ENCODE measurements at regions not wholly inside any gene's neighbourhood (a gene's known extent, or its start where the extent isn't known, plus 50 kb on each side); places are given as distances from the start of the nearest gene placed in this dataset.

GRCh38 chr3:29092348-29092747, 188.5 kb upstream of the RBMS3 start:
- POLR2A ChIA-PET = no interaction called here
- ATAC-seq = no peak
- CTCF ChIA-PET = no interaction called here

More at GRCh38 chr3:29092348-29092747, 188.5 kb upstream of the RBMS3 start:
- TF ChIP-seq PRDM15 (CRISPR knock-in tag; IDR thresholded peaks at IDR 0.05) = no peak
- TF ChIP-seq USF1 (IDR thresholded peaks at IDR 0.05; ENCODE audit: borderline replicate concordance, extremely low read length, insufficient read depth, low read depth, low read length) = no peak
- TF ChIP-seq EGR1 (IDR thresholded peaks at IDR 0.05; ENCODE audit: borderline replicate concordance in 1 of 2, low read depth in 2 of 2, low read length in 2 of 2) = no peak
- TF ChIP-seq MEF2A (IDR thresholded peaks at IDR 0.05; ENCODE audit: insufficient read depth, low read depth, low read length) = no peak
- no peak for TF ChIP-seq NR2F1 (conservative IDR thresholded peaks at IDR 0.05)
- TF ChIP-seq SMAD5 (IDR thresholded peaks at IDR 0.05; ENCODE audit: low read depth) = no peak
- TF ChIP-seq ATF3 (IDR thresholded peaks at IDR 0.05; ENCODE audit: borderline replicate concordance, extremely low read depth, low read depth, low read length) = no peak
- WGBS (ENCODE audit: insufficient coverage, insufficient replicate concordance, low lambda C conversion rate, missing lambda C conversion rate) = 11% methylated on average over 3 of the region's 3 CpGs
- ChIA-PET RAD21 (ENCODE audit: unreplicated experiment) (no interaction called here), SMC1A (ENCODE audit: uncharacterized antibody, unreplicated experiment) (no interaction called here)
- in situ Hi-C loops (cut with MboI) (no loop called here), intact Hi-C loops (cut with micrococcal nuclease; ENCODE audit: unreplicated experiment) (no loop called here)
- BruUV-seq (replicated peaks) = no TSS peak
- H3K4me3 ChIP-seq = no peak overlapping the region
- no peaks in the 10 kb centered on the region for H3K4me1 ChIP-seq (ENCODE audit: control insufficient read depth, insufficient read depth, low read length)
- no peak overlapping the region for H2AFZ ChIP-seq (ENCODE audit: control insufficient read depth, low read depth, low read length)
- no peak overlapping the region for H3K9ac ChIP-seq (ENCODE audit: control insufficient read depth, insufficient read depth, low read length)
- peaks cover 1% of the 10 kb centered on the region; the same call in 1 of the 3 replicates for H3K9me3 ChIP-seq (replicated peaks; ENCODE audit: control insufficient read depth, insufficient read depth, low read length)
- FAIRE-seq (no peak), DNase-seq (ENCODE audit: low read depth, low spot score) (no peak)
- H4K20me1 ChIP-seq (ENCODE audit: control insufficient read depth, insufficient read depth) = no peaks in the 10 kb centered on the region
- H3K36me3 ChIP-seq (ENCODE audit: control insufficient read depth in 2 of 2, insufficient read depth in 2 of 2, low read length in 1 of 2) = no peaks in the 10 kb centered on the region
- no peak overlapping the region for H3K27ac ChIP-seq (ENCODE audit: control insufficient read depth, insufficient read depth)
- no peak overlapping the region for H3K4me2 ChIP-seq (ENCODE audit: control insufficient read depth, insufficient read depth)
- no peaks in the 10 kb centered on the region for H3K27me3 ChIP-seq (replicated peaks in 1 of 2; ENCODE audit: control insufficient read depth in 2 of 2, insufficient read depth in 2 of 2, low read length in 1 of 2)
- no peaks in the 10 kb centered on the region for H3K79me2 ChIP-seq (ENCODE audit: control insufficient read depth, insufficient read depth, low read length)

All from GM12878 (cell line).